ENCODE measurements at regions not wholly inside any gene's neighbourhood (a gene's known extent, or its start where the extent isn't known, plus 50 kb on each side); places are given as distances from the start of the nearest gene placed in this dataset.
A peak's percentile ranks its signal among the peaks of the same experiment; 100 is the strongest.

DNA sequence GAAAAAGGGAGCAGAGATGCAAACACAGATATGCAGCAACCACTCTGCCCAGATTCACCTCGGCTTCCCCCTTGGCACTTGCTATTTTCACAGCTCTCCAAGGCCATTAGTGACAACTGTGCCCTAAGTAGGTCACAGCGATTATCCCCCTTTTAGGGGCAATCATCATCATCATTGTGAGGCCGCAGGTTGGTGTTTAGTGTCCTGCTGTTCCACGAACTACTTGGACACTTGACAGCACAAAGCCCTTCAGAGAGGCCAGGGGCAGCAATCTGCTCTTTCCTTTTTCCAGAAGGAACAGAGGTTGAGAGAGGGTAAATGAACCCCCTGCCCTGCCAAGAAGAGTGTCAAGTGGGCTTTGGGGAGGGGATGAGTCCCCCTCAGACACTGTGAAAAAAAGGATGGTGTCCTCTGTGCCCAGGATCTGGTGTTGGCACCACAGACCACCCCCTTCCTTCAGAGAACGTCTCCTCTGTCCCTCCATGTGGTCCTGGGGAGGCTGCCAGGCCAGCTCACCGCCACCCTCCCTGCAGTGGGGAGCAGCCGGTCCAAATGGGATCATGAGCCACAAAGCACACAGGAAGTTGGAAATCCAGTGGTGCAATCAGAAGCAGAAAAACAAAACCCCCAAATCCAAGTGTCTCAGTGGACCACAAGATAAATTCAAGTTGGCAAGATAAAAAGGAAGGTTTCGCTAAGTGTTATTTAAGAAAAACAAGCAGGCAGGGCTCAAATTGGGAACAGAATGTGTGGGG is 78.4 kb upstream of the MED9 start:
- no peak for DNase-seq (ENCODE audit: low read depth in 3 of 3)

DNA sequence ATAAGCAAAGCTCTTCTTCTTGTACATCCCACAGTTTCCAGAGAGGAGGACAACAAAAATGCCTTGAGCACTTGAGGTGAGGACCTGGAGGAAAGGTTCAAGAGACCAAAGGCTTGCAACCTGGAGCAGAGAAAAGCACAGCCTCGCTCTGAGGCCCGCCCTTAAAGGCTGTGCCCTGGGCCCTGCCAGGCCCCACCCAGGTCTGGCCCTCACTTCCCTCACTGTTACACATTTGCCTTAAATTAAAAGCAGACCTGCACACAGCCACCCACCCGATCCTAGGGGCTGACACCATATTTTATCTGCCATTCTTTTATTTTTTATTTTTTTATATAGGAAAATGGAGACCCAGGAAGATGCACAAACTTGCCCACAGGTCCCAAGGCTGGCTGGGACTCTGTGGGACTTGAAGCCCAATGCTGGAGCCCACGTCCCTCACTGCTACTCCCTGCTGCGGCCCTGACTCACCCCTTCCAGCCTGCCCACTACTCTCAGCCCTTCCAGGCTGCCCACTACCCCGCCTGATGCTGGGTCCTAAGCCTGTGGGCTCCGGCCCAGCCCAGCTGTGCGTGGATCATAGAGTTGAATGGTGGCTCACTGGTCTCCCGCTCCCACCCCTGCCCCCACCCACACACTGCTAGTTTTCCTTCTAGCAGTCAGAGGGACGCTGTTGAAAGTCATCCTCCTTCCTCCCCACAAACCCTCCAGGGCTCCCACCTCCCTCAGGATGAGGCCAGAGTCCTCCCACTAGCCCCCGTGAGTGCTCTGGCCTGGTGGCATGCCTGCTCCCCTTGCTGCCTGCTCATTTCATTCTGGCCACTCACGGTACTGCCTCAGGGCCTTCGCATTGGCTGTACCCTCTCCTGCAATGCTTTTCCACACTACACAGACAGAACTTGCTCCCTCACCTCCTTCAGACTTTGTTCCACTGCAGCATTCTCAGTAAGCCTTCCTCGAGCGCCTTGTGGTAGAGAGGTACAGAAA is 77.6 kb upstream of the MED9 start:
- no peak for DNase-seq (ENCODE audit: low read depth in 3 of 3)

DNA sequence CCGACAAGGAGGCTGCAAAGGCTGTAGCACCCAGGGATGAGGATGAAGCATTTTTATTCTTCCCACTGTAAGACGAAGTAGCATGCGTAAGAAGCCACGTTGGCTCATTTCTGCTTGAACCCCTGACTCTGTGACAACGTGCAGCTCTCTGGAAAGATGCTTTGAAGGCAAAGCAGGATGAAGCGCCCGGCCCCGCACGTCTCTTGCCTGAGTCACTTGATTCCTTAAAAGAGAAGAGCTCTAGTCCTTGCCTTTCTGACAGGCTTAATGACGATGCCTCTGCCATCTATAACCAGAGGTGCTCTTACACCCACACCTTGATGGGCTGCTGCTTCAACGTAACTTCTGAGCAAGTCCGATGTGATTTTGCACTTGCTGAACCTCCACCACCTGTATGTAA is 76.7 kb upstream of the MED9 start:
- DNase-seq (ENCODE audit: low read depth in 3 of 3) = no peak

DNA sequence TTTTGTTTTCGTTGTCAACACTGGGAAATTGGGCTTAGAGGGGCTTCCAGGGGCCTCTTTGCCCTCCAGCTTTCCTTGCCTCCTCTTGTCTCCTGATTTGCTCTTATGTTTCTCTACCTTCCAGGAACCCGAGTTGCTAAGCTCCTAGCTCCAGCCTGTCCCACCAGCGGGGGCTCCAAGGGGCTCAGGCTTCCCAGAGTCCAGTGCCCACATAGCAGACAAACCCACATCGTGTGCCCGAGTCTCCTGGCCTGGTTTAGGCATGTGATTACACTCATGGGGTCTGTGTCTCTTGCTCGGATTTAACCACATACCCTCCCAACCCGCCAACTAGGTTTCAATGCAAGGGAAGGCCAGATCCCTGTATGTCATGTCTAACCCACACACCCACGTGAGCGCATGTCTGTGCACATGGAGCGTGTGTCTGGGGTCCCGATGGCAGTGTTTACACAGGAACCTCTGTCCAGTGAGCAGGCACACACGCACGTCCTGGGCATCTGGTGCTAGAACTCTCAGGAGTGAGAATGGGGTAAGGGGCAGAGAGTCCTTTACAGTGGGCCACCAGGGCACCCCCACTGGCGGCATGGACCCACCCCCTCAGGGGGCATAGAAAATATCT is 76.1 kb upstream of the MED9 start:
- no peak for DNase-seq (ENCODE audit: low read depth in 3 of 3)

DNA sequence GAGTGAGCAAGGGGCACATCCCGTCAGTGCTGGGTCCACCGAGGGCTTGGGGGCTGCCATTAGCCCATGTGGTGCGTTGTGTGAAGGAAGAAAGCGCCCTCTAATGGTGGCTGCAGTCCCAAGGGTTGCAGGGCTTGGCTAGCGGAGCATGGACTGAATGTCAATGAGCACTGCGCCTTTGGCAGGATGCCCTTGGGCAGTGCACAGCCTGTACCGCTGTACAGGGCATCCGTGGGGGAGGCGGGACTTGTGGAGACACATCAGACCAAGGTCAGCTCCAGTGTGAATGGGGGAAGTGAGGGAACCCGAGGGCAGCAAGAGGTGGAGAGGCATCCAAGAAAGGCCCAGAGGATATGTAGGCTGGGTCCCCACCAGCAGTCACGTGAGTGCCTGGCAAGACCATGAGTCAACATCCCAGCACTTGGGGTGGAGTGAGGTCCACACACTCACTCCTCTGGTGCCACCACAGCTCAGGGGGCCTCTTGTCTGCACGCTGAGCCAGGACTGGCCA is 75.5 kb upstream of the MED9 start:
- no peak for DNase-seq (ENCODE audit: low read depth in 3 of 3)

DNA sequence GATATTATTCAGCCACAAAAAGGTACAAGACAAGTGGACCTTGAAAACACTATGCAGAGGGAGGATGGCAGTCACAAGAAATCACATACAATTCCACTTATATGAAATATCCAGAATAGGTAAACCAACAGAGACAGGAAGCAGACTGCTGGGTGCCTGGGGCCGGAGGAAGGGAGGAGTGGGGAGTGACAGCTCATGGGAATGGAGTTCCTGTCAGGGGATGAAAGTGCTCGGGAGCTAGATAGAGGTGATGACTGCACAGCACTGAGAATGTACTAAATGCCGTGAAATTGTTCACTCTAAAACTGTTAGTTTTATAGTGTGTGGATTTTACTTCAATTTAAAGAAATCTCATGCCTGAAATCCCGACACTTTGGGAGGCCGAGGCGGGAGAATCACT is 74.2 kb upstream of the MED9 start:
- DNase-seq (ENCODE audit: low read depth in 3 of 3) = no peak

DNA sequence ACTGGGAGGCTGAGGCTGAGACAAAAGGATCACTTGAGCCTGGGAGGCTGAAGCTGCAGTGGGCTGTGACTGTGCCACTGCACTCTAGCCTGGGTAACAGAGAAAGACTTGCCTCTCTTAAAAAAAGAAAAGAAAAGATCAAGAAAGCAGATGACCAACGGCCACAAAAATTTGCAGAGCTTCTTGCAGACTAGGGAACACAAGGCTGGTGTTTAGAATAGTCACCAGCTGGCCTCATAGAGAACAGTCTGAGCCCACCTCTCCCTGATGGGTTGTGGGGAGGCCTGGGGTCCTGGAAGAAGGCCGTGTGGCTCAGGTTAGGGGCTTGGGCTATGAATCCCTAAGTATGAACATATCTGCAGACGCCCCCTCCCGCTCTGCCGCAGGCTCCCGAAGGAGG is 73.7 kb upstream of the MED9 start:
- DNase-seq (ENCODE audit: low read depth in 3 of 3) = no peak

DNA sequence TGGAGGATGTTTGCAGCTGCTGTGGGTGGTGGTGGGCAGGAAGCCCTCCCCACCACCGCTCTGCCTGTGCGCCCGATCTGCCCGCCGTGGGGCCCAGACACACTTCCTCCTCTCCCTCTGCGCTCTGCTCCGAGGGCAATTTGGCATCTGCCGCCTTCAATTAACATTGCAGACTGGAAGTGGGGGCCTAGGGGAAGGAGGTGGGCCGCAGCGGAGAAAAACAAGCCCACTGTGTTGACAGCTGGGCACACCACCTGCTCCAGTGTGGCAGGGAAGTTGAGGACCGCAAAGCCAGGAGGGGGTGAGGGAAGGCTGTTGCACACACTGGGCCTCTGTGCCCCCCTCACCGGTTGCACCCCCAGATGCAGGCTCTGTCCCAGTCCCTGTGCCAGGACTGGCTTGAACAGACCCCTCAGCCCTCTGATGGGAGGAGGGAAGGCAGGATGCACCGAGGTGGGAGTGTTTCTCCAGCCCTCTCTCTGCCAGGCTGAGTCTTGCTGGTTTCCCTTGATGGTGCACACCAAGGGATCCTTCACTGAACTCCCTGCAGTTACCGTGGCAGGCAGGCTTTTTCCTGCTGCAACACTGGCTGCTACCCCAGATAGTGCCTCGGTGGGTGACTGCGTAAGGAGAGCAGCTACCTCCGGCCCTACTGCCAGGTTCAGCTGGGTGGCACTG is 72.8 kb upstream of the MED9 start:
- DNase-seq (ENCODE audit: low read depth in 3 of 3) = peak in 1 of 3 donors; percentile 40

DNA sequence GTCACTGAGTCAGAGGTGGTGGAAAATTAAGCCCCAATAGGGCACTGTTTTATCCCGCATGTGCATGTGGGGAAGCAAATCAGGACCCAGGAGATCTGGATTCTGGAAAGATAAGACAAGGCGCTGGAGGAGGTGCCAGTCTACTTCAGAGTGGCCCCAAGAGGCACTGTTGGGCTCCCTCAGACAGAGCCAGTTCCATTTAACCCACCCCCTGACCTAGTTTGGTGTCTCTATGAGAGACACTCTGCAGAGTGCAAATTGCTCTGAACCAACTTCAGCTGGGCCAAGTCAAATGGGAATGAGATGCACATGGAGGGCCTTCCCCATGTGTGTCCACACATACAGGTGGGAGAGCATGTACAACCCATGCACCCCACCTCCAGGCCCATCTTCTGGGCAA is 71.1 kb upstream of the MED9 start:
- no peak for DNase-seq (ENCODE audit: low read depth in 3 of 3)

DNA sequence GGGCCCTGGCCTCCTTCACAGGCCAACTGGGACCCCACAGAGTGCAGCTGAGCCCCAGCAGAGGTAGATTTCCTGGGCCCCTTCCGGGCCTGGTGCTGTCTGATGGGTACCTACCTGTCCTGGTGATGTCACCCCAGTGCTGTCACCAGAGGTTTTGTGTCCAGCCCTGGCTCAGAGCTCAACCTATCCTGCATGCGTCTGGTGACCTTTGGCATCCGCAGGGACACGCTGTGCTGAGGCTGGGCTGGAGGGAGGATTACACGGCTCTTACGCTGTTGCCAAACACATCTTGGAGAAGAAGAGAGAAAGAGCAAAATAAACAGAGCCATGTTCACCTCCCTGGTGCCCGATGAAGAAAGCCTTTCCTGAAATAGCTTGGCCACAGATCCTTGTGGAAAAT is 70.6 kb upstream of the MED9 start:
- no peak for DNase-seq (ENCODE audit: low read depth in 3 of 3)

DNA sequence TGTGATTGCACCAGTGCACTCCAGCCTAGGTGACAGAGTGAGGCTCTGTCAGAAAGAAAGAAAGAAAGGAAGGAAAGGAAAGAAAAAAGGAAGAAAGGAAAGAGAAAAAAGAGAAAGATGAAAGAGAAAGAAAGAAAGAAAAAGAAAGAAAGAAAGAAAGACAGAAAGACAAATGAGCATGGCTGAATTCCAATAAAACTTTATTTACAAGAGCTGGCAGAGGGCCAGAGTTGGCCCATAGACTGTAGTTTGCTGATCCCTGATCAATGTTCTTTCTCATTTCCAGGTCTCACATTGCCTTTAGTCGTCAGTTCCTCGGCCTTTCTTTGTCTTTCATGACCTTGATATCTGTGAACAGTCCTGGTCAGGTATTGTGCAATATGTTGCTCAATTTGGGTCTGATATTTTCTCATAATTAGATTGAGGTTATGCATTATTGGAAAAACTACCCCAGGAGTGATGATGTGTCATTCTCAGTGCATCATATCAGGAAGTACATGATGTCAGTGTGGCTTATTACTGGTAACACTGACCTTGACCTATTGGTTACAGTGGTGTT is 68.5 kb upstream of the MED9 start:
- DNase-seq (ENCODE audit: low read depth in 3 of 3) = no peak

DNA sequence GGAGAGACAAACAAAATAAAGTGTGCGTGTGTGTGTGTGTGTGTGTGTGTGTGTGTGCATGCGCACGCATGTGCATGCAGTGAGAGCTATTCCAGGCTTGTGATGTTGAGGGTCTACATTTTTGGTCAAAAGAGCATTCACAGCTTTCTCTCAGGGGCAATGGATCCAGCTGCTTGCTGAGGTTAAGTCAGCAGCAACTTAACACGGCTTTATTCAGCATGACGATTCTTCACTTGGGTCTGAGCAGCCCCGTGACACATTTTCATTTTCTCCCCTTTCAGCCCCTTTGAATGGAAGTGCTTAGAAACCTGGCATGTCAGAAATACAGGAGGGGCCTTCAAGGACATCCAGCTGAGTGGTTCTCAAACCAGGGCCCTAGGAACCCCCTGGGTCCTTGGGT is 66.4 kb upstream of the MED9 start:
- no peak for DNase-seq (ENCODE audit: low read depth in 3 of 3)

DNA sequence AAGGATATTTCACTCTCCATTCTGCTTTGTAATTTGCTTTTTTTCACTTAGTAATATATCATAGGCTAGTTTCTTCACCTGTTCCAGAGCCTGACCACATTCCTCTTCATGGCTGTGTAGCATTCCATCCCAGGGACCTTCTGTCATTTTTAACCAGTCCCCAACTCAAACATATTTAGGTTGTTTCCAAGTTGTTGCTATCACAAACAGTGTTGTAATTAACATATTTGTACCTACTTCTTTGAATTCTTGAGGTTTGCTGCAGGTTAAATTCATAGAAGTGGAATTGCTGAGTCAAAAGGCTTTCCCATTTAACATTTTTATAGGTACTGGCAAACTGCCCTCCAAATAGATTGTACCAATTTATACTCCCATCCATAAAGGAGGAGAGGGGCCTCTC is 65.1 kb upstream of the MED9 start:
- DNase-seq (ENCODE audit: low read depth in 3 of 3) = no peak

DNA sequence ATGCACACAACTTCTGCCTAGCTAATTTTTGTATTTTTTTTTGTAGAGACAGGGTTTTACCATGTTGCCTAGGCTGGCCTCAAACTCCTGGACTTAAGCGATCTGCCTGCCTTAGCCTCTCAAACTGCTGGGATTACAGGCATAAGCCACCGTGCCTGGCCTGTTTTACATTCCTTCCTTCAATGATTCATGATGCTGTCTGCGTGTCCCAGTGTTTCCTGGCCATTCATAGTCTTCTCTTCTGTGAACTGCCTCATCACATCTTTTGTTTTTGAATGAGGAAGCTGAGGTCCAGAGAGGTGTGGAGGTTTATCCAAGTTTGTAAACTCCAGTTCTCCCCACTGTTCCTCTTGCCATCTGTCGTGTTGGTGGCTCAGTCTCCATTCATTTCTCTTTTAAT is 64.5 kb upstream of the MED9 start:
- DNase-seq (ENCODE audit: low read depth in 3 of 3) = no peak

DNA sequence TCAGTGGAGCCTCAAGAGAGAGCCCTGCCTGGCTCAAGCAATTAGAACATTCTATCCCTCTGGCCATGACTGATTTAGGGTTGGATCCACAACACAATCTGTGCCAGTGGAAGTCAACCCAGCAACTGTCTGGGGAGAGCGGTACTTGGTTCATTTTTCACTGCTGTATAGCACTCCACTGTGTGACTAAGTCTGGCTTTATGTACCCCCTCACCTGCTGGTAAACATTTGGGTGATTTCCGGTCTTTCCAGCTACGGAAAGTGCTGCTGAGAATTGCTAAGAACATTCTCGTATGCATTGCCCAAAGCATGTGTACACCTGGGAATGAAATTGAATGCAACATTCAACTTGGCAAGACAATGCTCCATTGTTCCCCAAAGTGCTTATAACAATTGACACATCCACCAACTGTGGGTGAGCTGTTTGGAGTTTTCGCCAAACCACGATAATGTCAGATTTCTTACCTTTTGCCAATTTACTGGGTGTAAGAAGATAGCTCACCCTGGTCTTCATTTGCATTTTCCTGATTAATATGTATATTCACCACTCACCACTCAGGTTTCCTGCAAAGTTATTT is 63.5 kb upstream of the MED9 start:
- no peak for DNase-seq (ENCODE audit: low read depth in 3 of 3)

DNA sequence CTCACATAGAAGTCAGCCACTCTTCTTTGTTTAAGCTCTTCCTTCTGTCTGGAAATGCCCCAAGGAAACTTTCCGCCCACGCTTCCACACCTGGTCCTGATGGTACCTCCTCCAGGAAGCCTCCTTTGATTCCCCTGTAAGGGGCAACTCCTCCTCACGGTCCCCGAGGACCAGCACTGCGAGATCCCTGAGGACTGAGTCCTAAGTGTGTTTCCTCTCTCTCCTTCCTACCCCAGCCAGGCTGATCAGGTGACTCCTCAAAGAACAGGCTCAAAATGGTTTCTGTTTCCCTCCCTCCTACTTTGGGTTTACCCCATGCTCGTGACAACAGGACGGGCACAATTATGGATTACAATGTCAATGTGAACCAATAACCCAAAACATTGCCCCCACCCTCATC is 63.0 kb upstream of the MED9 start:
- DNase-seq (ENCODE audit: low read depth in 3 of 3) = no peak

DNA sequence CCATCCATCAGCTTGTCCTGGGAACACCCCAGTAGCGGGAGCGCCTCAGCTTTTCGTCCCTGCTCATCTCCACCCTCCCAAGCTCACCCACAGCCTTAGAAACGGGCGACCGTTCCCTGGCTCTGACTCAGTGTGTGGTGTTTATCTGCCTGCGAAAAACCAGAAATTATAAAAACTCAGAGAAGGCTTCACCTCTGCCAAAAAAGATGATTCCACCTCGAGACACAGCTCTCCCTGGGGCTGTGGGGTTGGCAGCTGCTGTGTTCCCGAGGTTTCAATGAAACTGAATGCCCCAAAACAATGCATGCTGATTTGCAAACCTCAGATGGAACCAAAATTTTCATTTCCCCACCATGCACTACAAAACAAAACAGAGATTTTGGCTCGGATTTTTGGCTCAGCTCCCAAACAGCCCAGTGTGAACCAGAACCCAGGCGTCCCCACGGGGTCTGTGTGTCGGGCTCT is 62.4 kb upstream of the MED9 start:
- DNase-seq (ENCODE audit: low read depth in 3 of 3) = no peak

DNA sequence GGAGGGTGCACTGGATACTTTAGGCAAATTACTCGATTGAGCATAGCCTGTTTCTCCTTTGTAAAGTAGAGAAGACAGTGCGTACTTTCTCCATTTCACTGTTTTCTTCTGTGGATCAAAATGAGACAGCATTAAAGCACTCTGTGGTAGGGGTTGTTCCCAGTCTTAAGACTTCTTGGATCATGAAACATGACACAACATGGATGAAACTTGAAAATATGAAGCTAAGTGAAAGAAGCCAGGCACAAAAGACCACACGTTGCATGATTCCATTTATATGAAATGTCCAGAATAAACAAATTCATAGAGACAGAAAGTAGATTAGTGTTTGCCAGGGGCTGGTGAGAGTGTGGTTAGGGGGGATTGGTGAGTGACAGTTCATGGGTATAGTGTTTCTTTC is 61.8 kb upstream of the MED9 start:
- no peak for DNase-seq (ENCODE audit: low read depth in 3 of 3)

DNA sequence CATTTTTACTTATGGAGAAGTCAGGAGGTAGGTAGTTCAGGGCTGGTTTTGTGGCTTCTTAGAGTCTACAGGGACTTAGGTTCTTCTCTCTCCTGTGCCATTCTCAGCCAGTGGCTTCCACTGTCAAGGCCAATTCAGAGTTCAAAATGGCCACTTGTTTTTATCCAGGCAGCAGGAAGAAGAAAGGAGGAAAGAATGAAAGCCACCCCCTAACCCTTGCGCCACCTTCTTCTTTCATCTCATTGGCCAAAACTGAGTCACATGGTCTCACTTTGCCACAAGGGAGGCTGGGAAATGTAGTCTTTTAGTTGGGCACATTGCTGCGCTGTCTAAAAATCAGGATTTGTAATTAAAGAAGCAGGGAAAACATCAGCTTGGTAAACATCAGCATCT is 60.8 kb upstream of the MED9 start:
- no peak for DNase-seq (ENCODE audit: low read depth in 3 of 3)

DNA sequence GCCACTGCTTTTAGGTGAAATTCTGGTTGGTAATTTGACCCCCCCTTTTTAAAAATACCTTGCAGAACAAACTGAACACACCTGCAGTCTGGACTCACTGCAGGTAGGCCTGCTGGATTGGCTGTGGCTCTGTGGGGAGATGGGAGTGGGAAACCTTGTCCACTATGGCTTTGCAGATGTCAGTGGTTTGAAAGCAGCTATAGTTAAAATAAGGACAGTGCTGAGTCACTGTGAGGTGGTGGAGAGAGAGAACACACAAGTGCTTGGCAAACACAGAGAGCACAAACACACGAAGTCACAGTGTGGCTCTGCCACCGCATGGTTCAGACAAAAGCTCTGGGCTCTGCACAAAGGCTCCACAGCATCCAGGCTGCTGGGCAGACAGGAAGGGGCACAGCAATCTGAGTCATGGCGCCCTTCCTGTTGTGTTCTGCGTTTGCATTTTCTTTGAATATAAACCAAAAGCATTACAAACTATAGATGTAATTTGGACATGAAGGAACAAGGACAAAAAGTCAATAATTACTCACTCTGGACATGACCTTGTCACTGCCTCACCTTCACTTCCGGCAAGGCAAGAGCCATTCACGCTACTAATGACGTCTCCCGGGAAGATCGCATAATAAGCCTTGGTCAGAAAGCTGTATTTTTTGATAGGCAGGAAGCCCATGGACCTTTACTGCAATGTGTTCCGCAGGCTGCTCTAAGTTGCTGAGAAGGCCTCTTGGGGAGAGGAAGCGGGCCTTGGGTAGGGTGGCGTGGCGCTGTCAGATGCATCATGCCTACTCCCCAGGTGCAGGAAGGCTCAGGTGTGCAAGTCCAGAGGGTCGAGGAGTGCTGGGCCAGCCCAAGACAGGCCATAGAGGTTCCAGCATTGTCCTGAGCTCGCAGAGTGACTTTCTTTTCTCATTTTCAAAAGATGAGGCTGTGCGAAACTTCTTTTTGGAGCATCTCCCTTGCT is 60.1 kb upstream of the MED9 start:
- peak in 1 of 3 donors; percentile 21 for DNase-seq (ENCODE audit: low read depth in 3 of 3)

Measured in stimulated activated CD4-positive, alpha-beta T cell treated with anti-CD3 and anti-CD28 coated beads, TNF-alpha, amount 100 ng/mL, for 48 hours (primary cell).